GM18498 (cell line): ENCODE measurements at regions not wholly inside any gene's neighbourhood (a gene's known extent, or its start where the extent isn't known, plus 50 kb on each side); places are given as distances from the start of the nearest gene placed in this dataset.
"Not testable (repeated sequence)": the region's sequence is repeated elsewhere in the genome, so short reads cannot be mapped to it uniquely, and the experiment has no call there.

Experiments used
- ATAC-seq: cut with Tn5 transposase; IDR thresholded peaks from one replicate; pipeline ENCODE4 v1.9.1; 2021; ENCODE audit warnings: mild to moderate bottlenecking, moderate library complexity; ENCODE audit not compliant: unreplicated experiment

GRCh38 chr9:87041553-87042235 lies 94.4 kb upstream of the GAS1 start:
- ATAC-seq: not testable (repeated sequence)

GRCh38 chr9:87049929-87050608 lies 102.8 kb upstream of the GAS1 start:
- ATAC-seq: not testable (repeated sequence)

- no peak for ATAC-seq
These were observed 107.8 kb upstream of the GAS1 start for GRCh38 chr9:87054999-87055686.

GRCh38 chr9:87059772-87060171 lies 112.5 kb upstream of the GAS1 start:
- ATAC-seq: no peak

- ATAC-seq: no peak
These were observed 115.4 kb upstream of the GAS1 start for GRCh38 chr9:87062746-87063145.

GRCh38 chr9:87063246-87063645 lies 115.9 kb upstream of the GAS1 start:
- no peak for ATAC-seq

GRCh38 chr9:87063871-87064270 lies 116.6 kb upstream of the GAS1 start:
- no peak for ATAC-seq

GRCh38 chr9:87064311-87064710 lies 117.0 kb upstream of the GAS1 start:
- no peak for ATAC-seq

GRCh38 chr9:87065981-87066380 lies 118.7 kb upstream of the GAS1 start:
- no peak for ATAC-seq

- ATAC-seq: no peak
These were observed 120.1 kb upstream of the GAS1 start for GRCh38 chr9:87067426-87067825.

GRCh38 chr9:87068177-87068840 lies 121.0 kb upstream of the GAS1 start:
- no peak for ATAC-seq

- ATAC-seq: no peak
These were observed 122.4 kb upstream of the GAS1 start for GRCh38 chr9:87069690-87070089.

- no peak for ATAC-seq
These were observed 123.0 kb upstream of the GAS1 start for GRCh38 chr9:87070336-87070735.

GRCh38 chr9:87071473-87071872 lies 124.2 kb upstream of the GAS1 start:
- no peak for ATAC-seq

- no peak for ATAC-seq
These were observed 126.4 kb upstream of the GAS1 start for GRCh38 chr9:87073692-87074091.

- no peak for ATAC-seq
These were observed 128.2 kb upstream of the GAS1 start for GRCh38 chr9:87075537-87075936.

GRCh38 chr9:87076825-87077224 lies 129.5 kb upstream of the GAS1 start:
- ATAC-seq: no peak

GRCh38 chr9:87077986-87078385 lies 130.7 kb upstream of the GAS1 start:
- no peak for ATAC-seq

GRCh38 chr9:87080512-87081264 lies 133.4 kb upstream of the GAS1 start:
- no peak for ATAC-seq

- no peak for ATAC-seq
These were observed 134.2 kb upstream of the GAS1 start for GRCh38 chr9:87081503-87081902.

GRCh38 chr9:87083986-87084385 lies 136.7 kb upstream of the GAS1 start:
- no peak for ATAC-seq
